ENCODE measurements at regions not wholly inside any gene's neighbourhood (a gene's known extent, or its start where the extent isn't known, plus 50 kb on each side); places are given as distances from the start of the nearest gene placed in this dataset.

GRCh38 chr6:114407426-114408035, 64.7 kb upstream of the HS3ST5 start:
- Histone ChIP-seq H3K4me3 (no peak overlapping the region), H3K79me2 (replicated peaks; ENCODE audit: insufficient read depth) (peaks cover 13% of the 10 kb centered on the region), H4K20me1 (replicated peaks; ENCODE audit: insufficient read depth) (no peaks in the 10 kb centered on the region), H3K4me2 (no peak overlapping the region), H2AFZ (no peak overlapping the region), H3K27me3 (ENCODE audit: insufficient read depth) (no peaks in the 10 kb centered on the region), H3K9me2 (ENCODE audit: insufficient read depth) (no peaks in the 10 kb centered on the region), H3K4me1 (ENCODE audit: insufficient read depth) (peaks cover 42% of the 10 kb centered on the region), H3F3A (replicated peaks; ENCODE audit: low read depth) (no peaks in the 10 kb centered on the region), H3K27ac (ENCODE audit: low read depth) (no peak overlapping the region), H3K36me3 (ENCODE audit: insufficient read depth) (no peaks in the 10 kb centered on the region)
- ATAC-seq (peak; percentile 21; the same call in 2 of the 3 replicates), DNase-seq (ENCODE audit: low spot score) (no peak)
- H3K4me3 Mint-ChIP-seq = no peak overlapping the region
- H3K27me3 Mint-ChIP-seq (ENCODE audit: insufficient read depth, low read depth, poor library complexity) = no peaks in the 10 kb centered on the region
- peaks cover 10% of the 10 kb centered on the region; the same call in 2 of the 3 replicates for H3K36me3 Mint-ChIP-seq (ENCODE audit: low read depth)
- H3K4me1 Mint-ChIP-seq = peaks cover 37% of the 10 kb centered on the region
- no peak overlapping the region; the same call in 1 of the 2 replicates for H3K27ac Mint-ChIP-seq
- TF ChIP-seq ZNF331 (CRISPR knock-in tag; IDR thresholded peaks at IDR 0.05; ENCODE audit: low read depth) = no peak
- no peak for TF ChIP-seq POLR2AphosphoS5 (IDR thresholded peaks at IDR 0.05; ENCODE audit: low read depth)
- TF ChIP-seq, protein P1, sequence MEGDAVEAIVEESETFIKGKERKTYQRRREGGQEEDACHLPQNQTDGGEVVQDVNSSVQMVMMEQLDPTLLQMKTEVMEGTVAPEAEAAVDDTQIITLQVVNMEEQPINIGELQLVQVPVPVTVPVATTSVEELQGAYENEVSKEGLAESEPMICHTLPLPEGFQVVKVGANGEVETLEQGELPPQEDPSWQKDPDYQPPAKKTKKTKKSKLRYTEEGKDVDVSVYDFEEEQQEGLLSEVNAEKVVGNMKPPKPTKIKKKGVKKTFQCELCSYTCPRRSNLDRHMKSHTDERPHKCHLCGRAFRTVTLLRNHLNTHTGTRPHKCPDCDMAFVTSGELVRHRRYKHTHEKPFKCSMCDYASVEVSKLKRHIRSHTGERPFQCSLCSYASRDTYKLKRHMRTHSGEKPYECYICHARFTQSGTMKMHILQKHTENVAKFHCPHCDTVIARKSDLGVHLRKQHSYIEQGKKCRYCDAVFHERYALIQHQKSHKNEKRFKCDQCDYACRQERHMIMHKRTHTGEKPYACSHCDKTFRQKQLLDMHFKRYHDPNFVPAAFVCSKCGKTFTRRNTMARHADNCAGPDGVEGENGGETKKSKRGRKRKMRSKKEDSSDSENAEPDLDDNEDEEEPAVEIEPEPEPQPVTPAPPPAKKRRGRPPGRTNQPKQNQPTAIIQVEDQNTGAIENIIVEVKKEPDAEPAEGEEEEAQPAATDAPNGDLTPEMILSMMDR (conservative IDR thresholded peaks at IDR 0.05; ENCODE audit: low read depth in 2 of 2) = 0 out of 4 replicates have a peak, but pooled peaks of 1 of the 2 experiments have one; percentile 10
- TF ChIP-seq EZH2phosphoT487 (IDR thresholded peaks at IDR 0.05; ENCODE audit: unreplicated experiment) = no peak
- H3K9me3 Mint-ChIP-seq = no peaks in the 10 kb centered on the region

- H3K27ac Mint-ChIP-seq = 0 out of 2 replicates have a peak overlapping the region, but pooled peaks have one; percentile 17
- TF ChIP-seq JUNB (IDR thresholded peaks at IDR 0.05; ENCODE audit: unreplicated experiment) = no peak
- TF ChIP-seq, protein P2, sequence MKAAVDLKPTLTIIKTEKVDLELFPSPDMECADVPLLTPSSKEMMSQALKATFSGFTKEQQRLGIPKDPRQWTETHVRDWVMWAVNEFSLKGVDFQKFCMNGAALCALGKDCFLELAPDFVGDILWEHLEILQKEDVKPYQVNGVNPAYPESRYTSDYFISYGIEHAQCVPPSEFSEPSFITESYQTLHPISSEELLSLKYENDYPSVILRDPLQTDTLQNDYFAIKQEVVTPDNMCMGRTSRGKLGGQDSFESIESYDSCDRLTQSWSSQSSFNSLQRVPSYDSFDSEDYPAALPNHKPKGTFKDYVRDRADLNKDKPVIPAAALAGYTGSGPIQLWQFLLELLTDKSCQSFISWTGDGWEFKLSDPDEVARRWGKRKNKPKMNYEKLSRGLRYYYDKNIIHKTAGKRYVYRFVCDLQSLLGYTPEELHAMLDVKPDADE (IDR thresholded peaks at IDR 0.05) = no peak
- TF ChIP-seq ZNF331 (CRISPR knock-in tag; IDR thresholded peaks at IDR 0.05; ENCODE audit: low read depth) = no peak
- TF ChIP-seq CREB1 (CRISPR knock-in tag; IDR thresholded peaks at IDR 0.05; ENCODE audit: low read depth) = no peak
- TF ChIP-seq, protein P3, sequence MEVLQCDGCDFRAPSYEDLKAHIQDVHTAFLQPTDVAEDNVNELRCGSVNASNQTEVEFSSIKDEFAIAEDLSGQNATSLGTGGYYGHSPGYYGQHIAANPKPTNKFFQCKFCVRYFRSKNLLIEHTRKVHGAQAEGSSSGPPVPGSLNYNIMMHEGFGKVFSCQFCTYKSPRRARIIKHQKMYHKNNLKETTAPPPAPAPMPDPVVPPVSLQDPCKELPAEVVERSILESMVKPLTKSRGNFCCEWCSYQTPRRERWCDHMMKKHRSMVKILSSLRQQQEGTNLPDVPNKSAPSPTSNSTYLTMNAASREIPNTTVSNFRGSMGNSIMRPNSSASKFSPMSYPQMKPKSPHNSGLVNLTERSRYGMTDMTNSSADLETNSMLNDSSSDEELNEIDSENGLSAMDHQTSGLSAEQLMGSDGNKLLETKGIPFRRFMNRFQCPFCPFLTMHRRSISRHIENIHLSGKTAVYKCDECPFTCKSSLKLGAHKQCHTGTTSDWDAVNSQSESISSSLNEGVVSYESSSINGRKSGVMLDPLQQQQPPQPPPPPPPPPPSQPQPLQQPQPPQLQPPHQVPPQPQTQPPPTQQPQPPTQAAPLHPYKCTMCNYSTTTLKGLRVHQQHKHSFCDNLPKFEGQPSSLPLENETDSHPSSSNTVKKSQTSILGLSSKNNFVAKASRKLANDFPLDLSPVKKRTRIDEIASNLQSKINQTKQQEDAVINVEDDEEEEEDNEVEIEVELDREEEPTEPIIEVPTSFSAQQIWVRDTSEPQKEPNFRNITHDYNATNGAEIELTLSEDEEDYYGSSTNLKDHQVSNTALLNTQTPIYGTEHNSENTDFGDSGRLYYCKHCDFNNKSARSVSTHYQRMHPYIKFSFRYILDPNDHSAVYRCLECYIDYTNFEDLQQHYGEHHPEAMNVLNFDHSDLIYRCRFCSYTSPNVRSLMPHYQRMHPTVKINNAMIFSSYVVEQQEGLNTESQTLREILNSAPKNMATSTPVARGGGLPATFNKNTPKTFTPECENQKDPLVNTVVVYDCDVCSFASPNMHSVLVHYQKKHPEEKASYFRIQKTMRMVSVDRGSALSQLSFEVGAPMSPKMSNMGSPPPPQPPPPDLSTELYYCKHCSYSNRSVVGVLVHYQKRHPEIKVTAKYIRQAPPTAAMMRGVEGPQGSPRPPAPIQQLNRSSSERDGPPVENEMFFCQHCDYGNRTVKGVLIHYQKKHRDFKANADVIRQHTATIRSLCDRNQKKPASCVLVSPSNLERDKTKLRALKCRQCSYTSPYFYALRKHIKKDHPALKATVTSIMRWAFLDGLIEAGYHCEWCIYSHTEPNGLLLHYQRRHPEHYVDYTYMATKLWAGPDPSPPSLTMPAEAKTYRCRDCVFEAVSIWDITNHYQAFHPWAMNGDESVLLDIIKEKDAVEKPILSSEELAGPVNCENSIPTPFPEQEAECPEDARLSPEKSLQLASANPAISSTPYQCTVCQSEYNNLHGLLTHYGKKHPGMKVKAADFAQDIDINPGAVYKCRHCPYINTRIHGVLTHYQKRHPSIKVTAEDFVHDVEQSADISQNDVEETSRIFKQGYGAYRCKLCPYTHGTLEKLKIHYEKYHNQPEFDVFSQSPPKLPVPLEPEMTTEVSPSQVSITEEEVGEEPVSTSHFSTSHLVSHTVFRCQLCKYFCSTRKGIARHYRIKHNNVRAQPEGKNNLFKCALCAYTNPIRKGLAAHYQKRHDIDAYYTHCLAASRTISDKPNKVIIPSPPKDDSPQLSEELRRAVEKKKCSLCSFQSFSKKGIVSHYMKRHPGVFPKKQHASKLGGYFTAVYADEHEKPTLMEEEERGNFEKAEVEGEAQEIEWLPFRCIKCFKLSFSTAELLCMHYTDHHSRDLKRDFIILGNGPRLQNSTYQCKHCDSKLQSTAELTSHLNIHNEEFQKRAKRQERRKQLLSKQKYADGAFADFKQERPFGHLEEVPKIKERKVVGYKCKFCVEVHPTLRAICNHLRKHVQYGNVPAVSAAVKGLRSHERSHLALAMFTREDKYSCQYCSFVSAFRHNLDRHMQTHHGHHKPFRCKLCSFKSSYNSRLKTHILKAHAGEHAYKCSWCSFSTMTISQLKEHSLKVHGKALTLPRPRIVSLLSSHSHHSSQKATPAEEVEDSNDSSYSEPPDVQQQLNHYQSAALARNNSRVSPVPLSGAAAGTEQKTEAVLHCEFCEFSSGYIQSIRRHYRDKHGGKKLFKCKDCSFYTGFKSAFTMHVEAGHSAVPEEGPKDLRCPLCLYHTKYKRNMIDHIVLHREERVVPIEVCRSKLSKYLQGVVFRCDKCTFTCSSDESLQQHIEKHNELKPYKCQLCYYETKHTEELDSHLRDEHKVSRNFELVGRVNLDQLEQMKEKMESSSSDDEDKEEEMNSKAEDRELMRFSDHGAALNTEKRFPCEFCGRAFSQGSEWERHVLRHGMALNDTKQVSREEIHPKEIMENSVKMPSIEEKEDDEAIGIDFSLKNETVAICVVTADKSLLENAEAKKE (CRISPR knock-in tag; IDR thresholded peaks at IDR 0.05) = no peak
- TF ChIP-seq EZH2 (IDR thresholded peaks at IDR 0.05; ENCODE audit: low read depth, unreplicated experiment) = no peak
These were observed 61.6 kb upstream of the HS3ST5 start for GRCh38 chr6:114404339-114404955.

More at GRCh38 chr6:114404339-114404955, 61.6 kb upstream of the HS3ST5 start:
- Histone ChIP-seq H3K27me3 (ENCODE audit: insufficient read depth) (no peaks in the 10 kb centered on the region), H3F3A (replicated peaks; ENCODE audit: low read depth) (no peaks in the 10 kb centered on the region), H3K27ac (ENCODE audit: low read depth) (no peak overlapping the region), H3K4me2 (no peak overlapping the region), H3K4me3 (no peak overlapping the region), H3K4me1 (ENCODE audit: insufficient read depth) (peaks cover 31% of the 10 kb centered on the region), H3K9me2 (ENCODE audit: insufficient read depth) (no peaks in the 10 kb centered on the region), H3K36me3 (ENCODE audit: insufficient read depth) (no peaks in the 10 kb centered on the region), H3K79me2 (replicated peaks; ENCODE audit: insufficient read depth) (0 out of 2 replicates have a peak, but pooled peaks cover 1% of the 10 kb centered on the region), H4K20me1 (replicated peaks; ENCODE audit: insufficient read depth) (no peaks in the 10 kb centered on the region), H2AFZ (no peak overlapping the region)
- H3K4me3 Mint-ChIP-seq = no peak overlapping the region
- DNase-seq (ENCODE audit: low spot score) = peak; percentile 37
- peaks cover 36% of the 10 kb centered on the region for H3K4me1 Mint-ChIP-seq
- ATAC-seq = peak; percentile 78
- peaks cover 10% of the 10 kb centered on the region; the same call in 2 of the 3 replicates for H3K36me3 Mint-ChIP-seq (ENCODE audit: low read depth)
- no peaks in the 10 kb centered on the region for H3K27me3 Mint-ChIP-seq (ENCODE audit: insufficient read depth, low read depth, poor library complexity)
- no peaks in the 10 kb centered on the region; the same call in 2 of the 3 replicates for H3K9me3 Mint-ChIP-seq

All from GM23338 (cell line).